A549 (cell line): ENCODE measurements at regions not wholly inside any gene's neighbourhood (a gene's known extent, or its start where the extent isn't known, plus 50 kb on each side); places are given as distances from the start of the nearest gene placed in this dataset.

ENCODE experiments used
- ATAC-seq, 2 experiments: fragments of 200-7000 bp in 1 of 2; fragments of >200 bp in 1 of 2; cut with Nextera tagmentation in 1 of 2; cut with Tn5 transposase in 1 of 2; 3 replicates each; pipeline versions ENCODE4 v1.8.0 to v1.9.1; 2018 to 2020; ENCODE audit warnings: mild to moderate bottlenecking in 1 of 2, moderate library complexity in 1 of 2
- CTCF ChIA-PET: fragments of 300-600 bp; sonication (Branson Sonifier 250); formaldehyde crosslinking; extraction: SDS; loops from one replicate; lab custom pipeline; 2021; ENCODE audit warnings: antibody characterized with exemption, inconsistent platforms; lab: Yijun Ruan, JAX
- POLR2A ChIA-PET: fragments of 350-600 bp; formaldehyde crosslinking; extraction: SDS; loops from one replicate; lab custom pipeline; 2021; ENCODE audit warnings: antibody characterized with exemption, inconsistent platforms; lab: Yijun Ruan, JAX
- DNase-seq, 2 experiments: peaks; one replicate each; pipeline versions ENCODE4 v3.0.0 to v3.0.0-alpha.2; 2011 to 2016; ENCODE audit warnings: low read depth in 1 of 2, low spot score in 1 of 2
- FAIRE-seq: peaks from 2 replicates; lab custom pipeline; 2011; peaks lifted over from hg19 to GRCh38; lab: Jason Lieb, UNC
- H3K27ac ChIP-seq, 2 experiments: fragments of >200 bp; sonication (Bioruptor Twin); formaldehyde crosslinking; 3 replicates each; pipeline ENCODE4 v1.5.1; 2016 to 2017
- H3K4me1 ChIP-seq: fragments of >200 bp; sonication (Bioruptor Twin); formaldehyde crosslinking; 3 replicates; pipeline ENCODE4 v1.6.1; 2016
- H3K4me2 ChIP-seq: fragments of >200 bp; sonication (Bioruptor Twin); formaldehyde crosslinking; 3 replicates; pipeline ENCODE4 v1.6.1; 2016
- H3K4me3 ChIP-seq: fragments of >200 bp; sonication (Bioruptor Twin); formaldehyde crosslinking; 3 replicates; pipeline ENCODE4 v1.5.1; 2016
- H3K9me3 ChIP-seq: fragments of >200 bp; sonication (Bioruptor Twin); formaldehyde crosslinking; 3 replicates; pipeline ENCODE4 v1.6.1; 2016
- CBX2 ChIP-seq: fragments of 200-600 bp; sonication (generic); IDR thresholded peaks from 2 replicates; pipeline ENCODE4 v1.6.1; 2016; ENCODE audit warnings: low read depth, mild to moderate bottlenecking, borderline replicate concordance
- CBX8 ChIP-seq: fragments of 200-600 bp; sonication (generic); IDR thresholded peaks from 2 replicates; pipeline ENCODE4 v1.6.1; 2016
- CEBPB ChIP-seq, 2 experiments: fragments of >200 bp in 1 of 2; sonication (Bioruptor Twin) in 1 of 2; formaldehyde crosslinking in 1 of 2; IDR thresholded peaks; 2 replicates each; pipeline ENCODE4 v1.6.1; 2012 to 2016
- CHD2 ChIP-seq: fragments of 150-350 bp; IDR thresholded peaks from 2 replicates; pipeline ENCODE4 v1.6.1; 2014; ENCODE audit warnings: low read length; ENCODE audit not compliant: partially characterized antibody
- CHD4 ChIP-seq: fragments of 200-600 bp; sonication (generic); IDR thresholded peaks from 2 replicates; pipeline ENCODE4 v1.6.1; 2016; ENCODE audit warnings: antibody characterized with exemption, mild to moderate bottlenecking, borderline replicate concordance
- EP300 ChIP-seq, 2 experiments: fragments of >200 bp; sonication (Bioruptor Twin); formaldehyde crosslinking; IDR thresholded peaks; 2 replicates in 1 of 2; 3 replicates in 1 of 2; pipeline ENCODE4 v1.6.1; 2016 to 2017
- FOSB ChIP-seq: fragments of 250-450 bp; sonication (Bioruptor Pico); IDR thresholded peaks from 2 replicates; pipeline ENCODE4 v1.5.0; 2020; ENCODE audit warnings: mild to moderate bottlenecking, moderate library complexity
- HDAC2 ChIP-seq: fragments of 200-600 bp; sonication (generic); IDR thresholded peaks from 2 replicates; pipeline ENCODE4 v1.6.1; 2016
- HEYL ChIP-seq: fragments of 250-450 bp; sonication (Bioruptor Pico); IDR thresholded peaks from 2 replicates; pipeline ENCODE4 v1.8.0; 2021; ENCODE audit warnings: mild to moderate bottlenecking, moderate library complexity
- KDM1A ChIP-seq: fragments of 200-600 bp; sonication (generic); IDR thresholded peaks from 2 replicates; pipeline ENCODE4 v1.6.1; 2016; ENCODE audit warnings: low read depth, mild to moderate bottlenecking
- MAFK ChIP-seq: fragments of 450-650 bp; IDR thresholded peaks from 2 replicates; pipeline ENCODE4 v1.6.1; 2014; ENCODE audit not compliant: partially characterized antibody
- NR3C1 ChIP-seq: fragments of >200 bp; sonication (Bioruptor Twin); formaldehyde crosslinking; IDR thresholded peaks from 3 replicates; pipeline ENCODE4 v1.6.1; 2017
- PHF8 ChIP-seq: fragments of 200-600 bp; sonication (generic); IDR thresholded peaks from 2 replicates; pipeline ENCODE4 v1.6.1; 2016; ENCODE audit warnings: low read depth, mild to moderate bottlenecking, antibody characterized with exemption, moderate library complexity, borderline replicate concordance
- POLR2A ChIP-seq: IDR thresholded peaks from 2 replicates; pipeline ENCODE4 v1.6.1; 2012; ENCODE audit warnings: mild to moderate bottlenecking, low read length
- RNF2 ChIP-seq: fragments of 200-600 bp; sonication (generic); IDR thresholded peaks from 2 replicates; pipeline ENCODE4 v1.6.1; 2016; ENCODE audit warnings: low read depth, mild to moderate bottlenecking, antibody characterized with exemption, moderate library complexity, borderline replicate concordance
- SREBF2 ChIP-seq: fragments of 450-650 bp; IDR thresholded peaks from 2 replicates; pipeline ENCODE4 v1.6.1; 2014; ENCODE audit warnings: mild to moderate bottlenecking, moderate library complexity
- TFCP2L1 ChIP-seq: fragments of 250-450 bp; sonication (Bioruptor Pico); IDR thresholded peaks from 2 replicates; pipeline ENCODE4 v1.5.0; 2021; ENCODE audit warnings: mild to moderate bottlenecking
- ZNF302 ChIP-seq: fragments of 250-450 bp; sonication (Bioruptor Pico); IDR thresholded peaks from 2 replicates; pipeline ENCODE4 v1.9.0; 2021; ENCODE audit warnings: inconsistent platforms, mild to moderate bottlenecking, moderate library complexity
- ZSCAN20 ChIP-seq: fragments of 250-450 bp; sonication (Bioruptor Pico); IDR thresholded peaks from 2 replicates; pipeline ENCODE4 v1.8.0; 2022; ENCODE audit warnings: mild to moderate bottlenecking, moderate library complexity
- WGBS: methylation state at CpG from one replicate; pipeline ENCODE4 v1.1.6; 2017; ENCODE audit errors: missing lambda C conversion rate; 5-methylcytosine and 5-hydroxymethylcytosine counted together
- TF ChIP-seq, protein P1 (sequence below): fragments of 150-350 bp; IDR thresholded peaks from 2 replicates; pipeline ENCODE4 v1.6.1; 2014; ENCODE audit warnings: low read depth, mild to moderate bottlenecking, low read length
- TF ChIP-seq, protein P2 (sequence below): fragments of 200-600 bp; sonication (generic); IDR thresholded peaks from 2 replicates; pipeline ENCODE4 v1.6.1; 2016; ENCODE audit warnings: antibody characterized with exemption, mild to moderate bottlenecking, moderate library complexity
- TF ChIP-seq, protein P3 (sequence below): fragments of >200 bp; sonication (Bioruptor Twin); formaldehyde crosslinking; IDR thresholded peaks from 2 replicates; pipeline ENCODE4 v1.6.1; 2016
- TF ChIP-seq, protein P4 (sequence below): IDR thresholded peaks from 2 replicates; pipeline ENCODE4 v1.6.1; 2012
- TF ChIP-seq, protein P5 (sequence below): IDR thresholded peaks from 2 replicates; pipeline ENCODE4 v1.6.1; 2012; ENCODE audit warnings: low read depth, borderline replicate concordance

DNA sequence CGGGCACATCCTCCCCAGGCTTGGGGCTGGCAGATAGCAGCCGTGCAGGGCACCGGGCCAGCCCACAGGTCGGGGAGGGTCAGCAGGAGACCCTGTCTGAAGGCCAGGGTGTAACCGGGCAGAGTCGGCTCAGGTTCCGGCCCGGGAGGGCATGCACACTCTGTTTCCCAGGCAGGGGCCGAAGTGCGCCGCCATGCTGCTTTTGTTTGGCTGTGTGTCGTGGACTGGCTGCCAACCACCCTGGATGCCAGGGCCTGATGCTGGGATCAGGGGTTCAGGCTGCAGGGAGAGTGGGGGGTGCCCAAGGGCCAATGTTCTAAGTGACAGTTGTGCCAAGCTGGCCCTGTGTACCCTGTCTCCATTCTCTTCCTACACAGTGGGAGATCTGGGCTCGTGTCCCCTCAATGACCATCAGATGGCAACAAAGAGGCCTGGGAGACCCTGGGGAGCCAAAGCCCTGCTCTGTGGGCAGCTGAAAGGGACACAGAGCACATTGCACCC is 120.9 kb upstream of the B3GAT1 start:
- FAIRE-seq: no peak
- no CpG with 5 or more reads among the region's 13 CpGs for WGBS
- TF ChIP-seq RNF2 (no peak), SREBF2 (no peak), HDAC2 (no peak), MAFK (no peak), CEBPB (IDR thresholded peaks at IDR 0.05) (no peak), KDM1A (no peak), CBX2 (no peak), ZNF302 (CRISPR knock-in tag) (no peak), CHD2 (no peak), TFCP2L1 (CRISPR knock-in tag) (no peak), CBX8 (no peak), EP300 (IDR thresholded peaks at IDR 0.05) (no peak), POLR2A (no peak), HEYL (CRISPR knock-in tag) (no peak), CHD4 (no peak)
- TF ChIP-seq, protein P1, sequence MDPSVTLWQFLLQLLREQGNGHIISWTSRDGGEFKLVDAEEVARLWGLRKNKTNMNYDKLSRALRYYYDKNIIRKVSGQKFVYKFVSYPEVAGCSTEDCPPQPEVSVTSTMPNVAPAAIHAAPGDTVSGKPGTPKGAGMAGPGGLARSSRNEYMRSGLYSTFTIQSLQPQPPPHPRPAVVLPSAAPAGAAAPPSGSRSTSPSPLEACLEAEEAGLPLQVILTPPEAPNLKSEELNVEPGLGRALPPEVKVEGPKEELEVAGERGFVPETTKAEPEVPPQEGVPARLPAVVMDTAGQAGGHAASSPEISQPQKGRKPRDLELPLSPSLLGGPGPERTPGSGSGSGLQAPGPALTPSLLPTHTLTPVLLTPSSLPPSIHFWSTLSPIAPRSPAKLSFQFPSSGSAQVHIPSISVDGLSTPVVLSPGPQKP: no peak
- TF ChIP-seq, protein P2, sequence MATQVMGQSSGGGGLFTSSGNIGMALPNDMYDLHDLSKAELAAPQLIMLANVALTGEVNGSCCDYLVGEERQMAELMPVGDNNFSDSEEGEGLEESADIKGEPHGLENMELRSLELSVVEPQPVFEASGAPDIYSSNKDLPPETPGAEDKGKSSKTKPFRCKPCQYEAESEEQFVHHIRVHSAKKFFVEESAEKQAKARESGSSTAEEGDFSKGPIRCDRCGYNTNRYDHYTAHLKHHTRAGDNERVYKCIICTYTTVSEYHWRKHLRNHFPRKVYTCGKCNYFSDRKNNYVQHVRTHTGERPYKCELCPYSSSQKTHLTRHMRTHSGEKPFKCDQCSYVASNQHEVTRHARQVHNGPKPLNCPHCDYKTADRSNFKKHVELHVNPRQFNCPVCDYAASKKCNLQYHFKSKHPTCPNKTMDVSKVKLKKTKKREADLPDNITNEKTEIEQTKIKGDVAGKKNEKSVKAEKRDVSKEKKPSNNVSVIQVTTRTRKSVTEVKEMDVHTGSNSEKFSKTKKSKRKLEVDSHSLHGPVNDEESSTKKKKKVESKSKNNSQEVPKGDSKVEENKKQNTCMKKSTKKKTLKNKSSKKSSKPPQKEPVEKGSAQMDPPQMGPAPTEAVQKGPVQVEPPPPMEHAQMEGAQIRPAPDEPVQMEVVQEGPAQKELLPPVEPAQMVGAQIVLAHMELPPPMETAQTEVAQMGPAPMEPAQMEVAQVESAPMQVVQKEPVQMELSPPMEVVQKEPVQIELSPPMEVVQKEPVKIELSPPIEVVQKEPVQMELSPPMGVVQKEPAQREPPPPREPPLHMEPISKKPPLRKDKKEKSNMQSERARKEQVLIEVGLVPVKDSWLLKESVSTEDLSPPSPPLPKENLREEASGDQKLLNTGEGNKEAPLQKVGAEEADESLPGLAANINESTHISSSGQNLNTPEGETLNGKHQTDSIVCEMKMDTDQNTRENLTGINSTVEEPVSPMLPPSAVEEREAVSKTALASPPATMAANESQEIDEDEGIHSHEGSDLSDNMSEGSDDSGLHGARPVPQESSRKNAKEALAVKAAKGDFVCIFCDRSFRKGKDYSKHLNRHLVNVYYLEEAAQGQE: no peak
- TF ChIP-seq, protein P3, sequence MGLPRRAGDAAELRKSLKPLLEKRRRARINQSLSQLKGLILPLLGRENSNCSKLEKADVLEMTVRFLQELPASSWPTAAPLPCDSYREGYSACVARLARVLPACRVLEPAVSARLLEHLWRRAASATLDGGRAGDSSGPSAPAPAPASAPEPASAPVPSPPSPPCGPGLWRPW: no peak
- TF ChIP-seq, protein P4, sequence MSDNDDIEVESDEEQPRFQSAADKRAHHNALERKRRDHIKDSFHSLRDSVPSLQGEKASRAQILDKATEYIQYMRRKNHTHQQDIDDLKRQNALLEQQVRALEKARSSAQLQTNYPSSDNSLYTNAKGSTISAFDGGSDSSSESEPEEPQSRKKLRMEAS: no peak
- TF ChIP-seq, protein P5, sequence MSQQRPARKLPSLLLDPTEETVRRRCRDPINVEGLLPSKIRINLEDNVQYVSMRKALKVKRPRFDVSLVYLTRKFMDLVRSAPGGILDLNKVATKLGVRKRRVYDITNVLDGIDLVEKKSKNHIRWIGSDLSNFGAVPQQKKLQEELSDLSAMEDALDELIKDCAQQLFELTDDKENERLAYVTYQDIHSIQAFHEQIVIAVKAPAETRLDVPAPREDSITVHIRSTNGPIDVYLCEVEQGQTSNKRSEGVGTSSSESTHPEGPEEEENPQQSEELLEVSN: no peak
- Histone ChIP-seq H3K27ac (no peak overlapping the region), H3K4me2 (no peak overlapping the region), H3K9me3 (no peaks in the 10 kb centered on the region), H3K4me1 (no peaks in the 10 kb centered on the region), H3K4me3 (no peak overlapping the region)
- peak in 1 of 2 experiments; percentile 49; a peak in 2 of 6 replicates for ATAC-seq
- DNase-seq: no peak
- ChIA-PET POLR2A (no interaction called here), CTCF (no interaction called here)

DNA sequence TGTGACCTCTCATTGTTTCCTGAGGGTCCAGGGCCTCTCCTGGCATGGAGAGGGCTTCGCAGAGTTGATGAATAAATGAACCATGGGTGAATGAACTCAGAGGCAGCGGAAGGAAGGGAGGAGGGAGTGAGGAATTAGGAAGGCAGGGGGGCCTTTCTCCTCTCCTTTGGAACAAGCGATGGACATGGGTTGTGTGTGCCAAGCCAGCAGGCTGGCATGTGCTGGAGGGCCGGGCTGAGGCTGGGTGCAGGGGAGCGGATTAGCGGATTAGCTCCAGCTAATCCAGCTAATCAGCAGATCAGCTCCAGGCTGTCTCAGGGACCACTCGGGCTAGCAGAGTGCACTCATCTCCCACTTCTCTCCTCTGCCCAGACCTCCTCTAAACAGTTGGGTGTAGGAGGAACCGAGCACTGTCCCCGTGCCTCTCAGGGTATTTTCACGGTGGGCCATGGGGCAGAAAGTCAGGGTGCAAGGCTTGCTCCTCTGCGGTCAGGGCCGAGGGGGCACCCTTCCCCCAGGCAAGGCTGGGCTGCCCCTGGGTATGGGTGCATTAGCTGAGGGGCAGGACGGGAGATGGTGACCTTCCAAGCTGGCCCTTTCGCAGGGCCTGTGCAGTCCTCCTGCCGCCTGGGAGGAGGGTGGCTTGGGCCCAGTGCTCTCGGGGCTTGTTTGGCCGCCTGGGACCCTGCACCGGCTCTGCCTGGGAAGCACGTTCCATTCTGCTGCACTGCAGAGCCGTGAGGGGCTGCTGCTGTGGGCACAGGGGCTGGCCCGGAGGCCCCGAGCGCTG is 120.3 kb upstream of the B3GAT1 start:
- ChIA-PET POLR2A (no interaction called here), CTCF (no interaction called here)
- ATAC-seq (no peak), DNase-seq (no peak), FAIRE-seq (no peak)
- 61% methylated on average over 6 of the region's 23 CpGs for WGBS
- TF ChIP-seq NR3C1 (no peak), PHF8 (no peak), FOSB (CRISPR knock-in tag) (no peak), ZSCAN20 (CRISPR knock-in tag) (no peak)
- TF ChIP-seq, protein P2: no peak
- no peak overlapping the region for H3K4me3 ChIP-seq
- H3K4me2 ChIP-seq: no peak overlapping the region
- no peak overlapping the region for H3K27ac ChIP-seq
- H3K4me1 ChIP-seq: no peaks in the 10 kb centered on the region
- no peaks in the 10 kb centered on the region for H3K9me3 ChIP-seq
